CD4-positive, alpha-beta T cell treated with Interleukin-15 for 1 hour (primary cell): ENCODE measurements at regions not wholly inside any gene's neighbourhood (a gene's known extent, or its start where the extent isn't known, plus 50 kb on each side); places are given as distances from the start of the nearest gene placed in this dataset.
A peak's percentile ranks its signal among the peaks of the same experiment; 100 is the strongest.

ENCODE experiments used
- DNase-seq: peaks from one replicate; pipeline ENCODE4 v3.0.0-alpha.2; 2020

DNA sequence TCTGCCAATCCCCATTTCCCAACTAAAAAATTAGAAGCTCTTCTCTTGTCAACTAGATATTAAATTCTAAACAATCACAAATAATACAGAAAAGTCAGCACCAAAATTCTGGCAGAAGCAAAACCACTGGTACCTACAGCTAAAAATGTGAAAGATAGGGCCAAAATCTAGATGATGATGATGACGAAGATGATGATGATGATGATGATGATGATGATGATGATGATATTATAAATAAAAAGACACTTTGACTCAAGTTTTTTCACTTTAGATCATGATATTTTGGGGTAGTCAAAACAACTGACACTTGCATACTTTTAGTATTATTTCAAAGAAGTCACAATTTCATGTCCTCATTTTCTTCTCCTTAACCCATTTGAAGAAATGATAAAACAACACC is 470.1 kb upstream of the NR2F2 start:
- DNase-seq, result no peak

- no peak for DNase-seq
These were observed 466.0 kb upstream of the NR2F2 start for GRCh38 chr15:95864467-95864886.

GRCh38 chr15:95865330-95865739 is 465.2 kb upstream of the NR2F2 start:
- DNase-seq, result no peak

- DNase-seq, result no peak
These were observed 463.6 kb upstream of the NR2F2 start for GRCh38 chr15:95866711-95867440.

GRCh38 chr15:95868450-95868849 is 462.1 kb upstream of the NR2F2 start:
- DNase-seq, result no peak

DNA sequence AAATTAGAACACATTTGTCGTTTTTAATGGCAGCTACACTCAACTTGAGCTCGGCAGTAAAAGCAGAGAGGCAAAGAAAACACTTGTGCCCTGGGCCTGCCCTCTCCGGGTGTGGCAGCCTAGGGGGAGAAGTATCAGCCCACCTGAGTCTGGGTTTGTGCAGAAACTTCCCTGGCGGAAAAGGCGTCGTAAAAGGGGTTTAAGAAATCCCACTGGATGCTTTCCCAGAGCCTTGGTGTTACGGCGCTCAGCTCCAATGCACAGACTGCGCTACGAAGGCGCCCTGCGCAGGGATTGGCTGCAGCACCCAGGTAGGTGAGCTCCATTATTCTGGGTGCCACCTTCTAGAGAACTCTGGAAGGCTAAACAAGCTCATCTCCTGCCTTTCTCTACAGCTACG is 461.5 kb upstream of the NR2F2 start:
- DNase-seq, result no peak

GRCh38 chr15:95869920-95870319 is 460.6 kb upstream of the NR2F2 start:
- DNase-seq, result no peak

DNA sequence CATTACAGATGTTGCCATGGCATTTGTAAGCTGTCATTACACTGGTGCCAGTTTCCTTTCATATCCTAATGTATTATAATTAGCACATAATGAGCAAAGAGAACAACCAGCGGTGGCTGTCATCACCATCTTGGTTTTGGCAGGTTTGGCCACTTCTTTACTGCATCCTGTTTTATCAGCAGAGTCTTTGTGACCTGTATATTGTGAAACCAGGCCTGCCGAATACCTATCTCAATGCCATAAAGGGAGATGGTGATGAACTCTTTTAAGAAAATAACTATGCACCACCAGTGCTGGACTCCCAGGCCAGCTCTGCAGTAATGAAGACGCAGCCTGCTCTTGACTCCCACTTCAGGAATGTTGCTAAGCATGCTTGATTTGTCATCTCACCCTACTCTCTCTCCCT is 458.1 kb upstream of the NR2F2 start:
- no peak for DNase-seq

DNA sequence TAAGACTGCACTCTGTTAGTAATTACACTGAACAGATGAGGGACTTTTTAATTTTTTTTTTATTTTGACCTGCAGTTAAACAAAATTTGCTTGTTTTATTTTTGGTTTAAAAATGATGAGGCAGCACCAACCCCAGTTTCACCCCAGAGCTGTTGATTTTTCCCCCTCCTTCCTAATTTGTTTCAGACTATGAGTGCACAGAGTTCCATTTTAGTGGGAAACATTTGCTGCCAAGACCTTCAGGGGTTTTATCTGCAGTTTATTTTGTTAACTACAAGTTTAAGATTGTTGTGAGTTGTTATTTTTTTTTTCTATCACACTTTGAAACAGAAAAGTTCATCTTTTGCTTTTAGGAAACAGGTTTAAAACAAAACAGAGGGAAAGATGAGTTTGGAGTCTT is 455.9 kb upstream of the NR2F2 start:
- DNase-seq, result no peak

DNA sequence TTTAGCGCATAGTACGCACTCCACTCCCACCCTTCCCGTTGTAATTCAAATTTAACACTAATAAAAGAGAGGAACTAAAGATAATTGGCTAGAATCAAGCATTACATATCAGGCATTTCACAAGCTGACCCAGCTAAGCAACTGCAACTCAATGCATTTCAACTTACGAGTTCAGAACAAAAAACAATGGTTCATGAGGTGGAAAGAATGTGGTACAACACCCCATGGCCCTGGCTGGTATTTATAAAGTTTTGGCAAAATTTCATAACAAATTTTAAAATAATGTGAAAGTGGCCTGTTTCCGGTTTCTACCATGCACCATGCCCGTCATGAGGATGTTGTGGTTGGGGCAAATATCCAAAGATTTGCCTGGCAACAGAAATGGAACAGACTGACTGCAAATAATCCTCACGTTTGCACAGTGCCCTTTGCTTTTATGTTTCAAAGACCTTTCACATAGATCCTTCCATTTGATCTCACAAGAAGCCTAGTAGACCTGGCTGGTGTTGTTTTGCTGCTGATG is 455.3 kb upstream of the NR2F2 start:
- peak; percentile 18 for DNase-seq

GRCh38 chr15:95880031-95880570 is 450.4 kb upstream of the NR2F2 start:
- DNase-seq, result no peak

DNA sequence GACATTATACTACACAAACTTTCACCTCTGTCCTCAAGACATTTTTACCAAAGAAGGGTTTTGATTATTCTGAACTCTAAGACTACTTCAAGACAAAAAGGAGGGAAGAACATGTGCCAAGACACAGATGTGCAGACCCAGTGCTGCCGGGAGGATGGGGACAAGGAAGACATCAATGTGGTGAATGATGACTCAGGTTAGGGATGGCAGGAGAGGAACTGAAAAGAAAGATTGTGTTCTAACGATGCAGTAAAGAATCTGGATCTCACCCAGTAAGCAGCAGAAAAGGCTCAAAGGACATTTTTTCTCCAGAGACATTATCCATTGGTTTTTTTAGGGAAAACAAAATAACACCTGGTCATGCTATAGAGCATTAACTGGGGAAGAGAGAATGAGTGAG is 449.9 kb upstream of the NR2F2 start:
- no peak for DNase-seq

DNA sequence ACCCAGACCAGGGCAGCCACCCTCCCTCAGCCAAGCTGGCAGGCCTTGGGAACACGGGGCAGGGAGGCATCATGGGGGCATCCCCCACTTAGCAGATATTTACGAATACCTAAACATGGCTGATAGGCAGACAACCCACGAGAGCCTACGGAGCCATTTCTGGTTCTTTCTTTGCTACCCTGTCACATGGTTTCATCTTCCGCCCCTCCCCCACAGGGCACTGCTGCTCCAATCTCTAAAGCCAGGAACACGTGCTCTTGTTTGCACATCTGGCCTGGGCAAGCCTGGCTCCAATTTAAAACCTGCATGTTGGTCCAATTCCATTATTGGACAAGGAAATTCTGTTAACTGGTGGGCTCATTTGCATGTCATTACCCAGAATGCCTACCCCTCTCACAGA is 447.4 kb upstream of the NR2F2 start:
- DNase-seq, result no peak

DNA sequence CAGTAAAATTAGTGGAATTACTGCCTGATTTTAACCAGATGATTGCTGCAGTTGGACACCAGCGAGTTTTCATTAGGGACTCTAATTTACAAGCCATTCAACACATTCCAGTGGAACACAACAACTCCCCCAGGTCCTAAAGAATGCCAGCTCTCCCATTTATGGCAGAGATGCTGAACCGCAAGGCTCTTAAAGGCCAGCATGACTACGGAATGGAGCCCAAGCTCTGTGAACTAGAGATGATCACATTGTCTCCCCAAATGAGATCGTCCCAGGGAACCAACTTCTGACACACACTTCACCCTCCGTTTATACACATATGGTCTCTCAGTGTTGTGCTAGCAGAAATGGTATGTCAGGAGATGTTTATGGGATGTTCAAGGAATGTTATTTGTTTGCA is 446.2 kb upstream of the NR2F2 start:
- DNase-seq, result no peak

GRCh38 chr15:95887666-95888390 is 442.7 kb upstream of the NR2F2 start:
- DNase-seq, result no peak

DNA sequence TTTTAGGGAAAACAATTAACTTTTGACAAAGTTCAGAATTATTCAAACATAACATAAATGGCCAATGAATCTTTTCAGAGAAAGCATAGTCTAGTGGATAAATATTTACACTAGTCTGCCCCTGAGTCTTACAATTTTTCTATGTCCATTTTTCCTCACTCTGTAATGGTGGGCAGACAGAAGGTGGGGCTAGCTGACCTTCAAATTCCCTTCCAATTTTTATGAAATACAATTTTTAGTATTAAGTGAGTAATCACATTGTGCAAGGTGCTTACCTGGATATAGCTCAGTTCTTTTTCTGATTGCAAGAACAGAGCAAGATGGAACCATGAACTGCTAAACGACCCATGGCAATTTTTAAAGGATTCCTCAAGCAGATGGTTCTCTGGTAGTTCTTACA is 441.7 kb upstream of the NR2F2 start:
- DNase-seq, result no peak

DNA sequence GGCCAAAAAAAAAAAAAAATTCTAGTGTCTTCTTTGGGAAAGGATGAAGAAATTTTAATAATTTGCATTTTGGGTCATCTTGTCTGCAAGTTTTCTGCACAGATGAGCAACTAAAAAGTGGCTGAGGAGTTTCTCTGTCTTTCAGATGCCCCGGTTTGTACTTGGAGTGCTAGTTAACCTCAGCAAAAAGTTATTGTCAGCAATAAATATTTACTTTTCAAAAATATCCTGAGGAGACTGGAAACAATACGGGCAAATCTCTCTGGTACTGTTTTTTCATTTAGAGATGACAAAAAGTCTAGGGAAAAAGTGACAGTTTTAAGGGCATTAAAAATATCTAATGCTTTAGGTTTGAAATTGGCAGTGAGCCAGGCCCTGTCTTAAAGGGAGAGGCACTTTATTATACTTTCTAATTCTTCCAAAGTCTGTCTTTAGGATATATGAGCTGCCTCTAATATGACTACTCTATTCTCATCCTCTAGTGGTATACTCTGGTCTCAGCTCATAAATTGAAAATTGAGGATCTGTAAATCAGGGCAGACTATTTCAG is 436.0 kb upstream of the NR2F2 start:
- DNase-seq, result no peak

- no peak for DNase-seq
These were observed 435.0 kb upstream of the NR2F2 start for GRCh38 chr15:95895508-95895907.

- no peak for DNase-seq
These were observed 432.8 kb upstream of the NR2F2 start for GRCh38 chr15:95897651-95898050.

- no peak for DNase-seq
These were observed 431.7 kb upstream of the NR2F2 start for GRCh38 chr15:95898761-95899160.

DNA sequence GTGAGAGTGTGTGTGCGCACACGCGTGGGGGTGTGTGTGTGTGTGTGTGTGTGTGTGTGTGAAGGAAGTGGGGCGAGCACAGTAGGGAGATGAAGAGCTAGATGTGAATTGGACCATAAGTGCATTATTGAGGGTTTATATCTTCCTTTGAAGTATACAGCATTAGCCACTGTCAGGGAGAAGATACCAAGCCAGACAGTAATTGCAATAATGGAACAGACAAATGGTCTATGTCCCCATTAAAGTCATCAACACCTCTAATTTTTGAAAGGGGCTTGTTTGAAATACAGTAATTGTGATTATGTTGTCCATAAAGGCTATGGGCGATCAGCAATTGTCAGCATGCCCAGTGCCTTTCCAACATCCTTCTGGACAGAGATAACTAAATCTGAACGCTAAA is 429.2 kb upstream of the NR2F2 start:
- no peak for DNase-seq

DNA sequence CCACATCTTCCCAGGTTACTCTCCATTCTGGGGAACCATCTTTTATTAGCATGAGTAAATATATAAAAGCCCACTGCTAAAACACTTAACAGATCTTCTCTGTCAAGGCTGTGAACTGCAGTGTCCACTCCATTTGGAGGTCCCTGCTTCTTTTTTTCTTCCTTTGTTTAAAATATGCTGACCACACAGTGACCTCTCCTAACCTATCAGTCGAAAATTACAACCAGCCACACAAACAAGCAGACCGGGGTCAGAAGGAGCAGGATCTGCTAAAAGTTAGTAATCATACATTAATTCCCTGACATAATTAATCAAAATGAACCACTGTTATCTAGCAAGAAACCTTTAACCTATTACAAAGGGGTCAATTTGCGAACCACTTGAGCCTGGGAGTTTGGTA is 427.9 kb upstream of the NR2F2 start:
- no peak for DNase-seq

- DNase-seq, result no peak
These were observed 427.1 kb upstream of the NR2F2 start for GRCh38 chr15:95903352-95903751.

DNA sequence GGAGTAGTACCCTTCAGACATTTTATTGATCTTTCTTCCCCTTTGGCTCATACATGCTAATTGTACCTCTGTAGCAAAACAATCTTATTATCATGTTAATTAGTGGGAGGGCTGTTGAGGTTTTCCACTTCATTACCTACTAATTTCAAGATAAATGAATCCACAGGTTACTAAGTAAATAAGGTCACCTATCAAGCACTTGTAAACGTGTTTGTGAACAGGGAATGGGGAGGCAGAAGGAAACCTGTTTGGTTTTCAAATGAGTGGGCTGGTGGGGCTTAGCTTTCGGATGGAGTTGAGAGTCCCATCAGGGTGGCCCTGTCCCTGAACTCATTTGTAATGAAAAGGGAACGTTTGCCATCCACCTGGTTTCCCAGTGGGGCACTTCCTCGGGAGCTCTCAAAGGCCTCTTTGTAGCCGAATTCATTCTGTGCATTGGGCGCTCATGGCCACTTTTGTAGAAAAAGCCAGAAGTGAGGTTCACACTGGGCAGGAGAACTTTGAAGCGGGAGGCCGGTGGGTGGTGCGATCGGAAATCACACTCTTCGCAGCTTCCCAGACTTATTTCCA is 419.8 kb upstream of the NR2F2 start:
- DNase-seq, result no peak
